ENCODE measurements at regions not wholly inside any gene's neighbourhood (a gene's known extent, or its start where the extent isn't known, plus 50 kb on each side); places are given as distances from the start of the nearest gene placed in this dataset.

- peak in 3 of 7 experiments; percentile 22 to 30 (median 27) for TF ChIP-seq CTCF (IDR thresholded peaks at IDR 0.05)
- no peak for TF ChIP-seq POLR2AphosphoS5 (IDR thresholded peaks at IDR 0.05)
- TF ChIP-seq POLR2A (IDR thresholded peaks at IDR 0.05) = no peak
Measured at GRCh38 chr7:51369746-51370145, 53.1 kb upstream of the COBL start.
